Activated CD4-positive, alpha-beta T cell treated with anti-CD3 and anti-CD28 coated beads, Interleukin-2, amount 50 U/mL, for 48 hours (primary cell): ENCODE measurements at regions not wholly inside any gene's neighbourhood (a gene's known extent, or its start where the extent isn't known, plus 50 kb on each side); places are given as distances from the start of the nearest gene placed in this dataset.

Experiments used
- DNase-seq, 2 experiments: peaks; one replicate each; pipeline ENCODE4 v3.0.0-alpha.2; 2020

DNA sequence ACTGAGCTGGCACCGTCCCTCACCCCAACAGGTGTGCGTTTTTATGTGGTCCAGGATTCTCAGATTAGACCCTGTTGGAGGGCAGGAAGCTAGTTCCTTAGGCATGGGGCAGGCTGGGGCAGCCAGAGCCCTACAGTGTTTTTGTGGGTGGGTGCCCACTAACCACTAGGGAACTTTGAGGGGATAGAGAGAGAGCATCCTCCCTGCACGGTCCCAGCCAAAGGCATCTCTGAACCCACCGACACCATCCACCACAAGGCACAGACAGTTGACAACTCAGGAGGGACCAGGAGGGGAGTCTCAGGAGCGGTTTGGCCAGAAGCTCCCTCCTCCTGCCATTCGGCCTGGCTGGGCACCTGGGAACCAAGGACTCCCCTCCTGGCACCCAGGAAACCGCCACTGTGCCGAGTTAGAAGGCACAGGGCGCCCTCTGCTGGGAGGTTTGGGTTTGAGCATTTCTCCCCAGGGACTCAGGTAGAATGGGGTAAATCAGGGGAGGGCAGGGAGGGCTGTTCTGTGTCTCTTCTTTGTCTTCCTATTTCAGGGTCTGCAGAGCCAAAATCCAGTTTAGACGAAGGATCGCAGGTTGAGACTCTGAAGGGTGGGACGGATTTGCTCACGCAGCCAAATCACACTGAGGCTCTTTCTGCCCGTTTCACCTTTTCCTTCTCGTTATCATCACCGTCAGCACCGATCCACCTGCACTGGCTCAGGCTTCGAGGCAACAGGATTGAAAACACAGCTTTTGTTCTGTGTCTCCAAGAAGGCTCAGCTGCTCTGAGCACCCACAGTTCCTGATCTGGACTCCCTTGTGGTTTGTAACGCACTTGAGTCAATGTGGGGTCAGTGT lies 84.8 kb upstream of the COL13A1 start:
- peak; percentile 74 to 77 for DNase-seq

DNA sequence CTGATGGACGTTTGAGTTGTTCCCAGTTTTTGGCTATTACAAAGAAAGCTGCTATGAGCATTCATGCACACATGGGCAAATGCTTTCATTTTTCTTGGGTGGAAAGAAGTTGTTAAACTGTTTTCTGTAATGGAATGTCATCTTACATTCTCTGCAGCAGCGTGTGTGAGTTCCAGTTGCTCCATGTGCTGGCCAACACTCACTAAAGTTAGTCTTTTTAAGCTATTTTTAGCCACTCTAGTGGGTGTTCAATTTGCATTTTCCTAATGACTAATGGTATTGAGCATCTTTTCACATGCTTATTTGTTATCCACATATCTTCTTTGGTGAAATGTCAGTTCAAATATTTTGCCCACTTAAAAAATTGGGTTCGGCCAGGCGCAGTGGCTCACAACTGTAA lies 82.8 kb upstream of the COL13A1 start:
- no peak for DNase-seq

DNA sequence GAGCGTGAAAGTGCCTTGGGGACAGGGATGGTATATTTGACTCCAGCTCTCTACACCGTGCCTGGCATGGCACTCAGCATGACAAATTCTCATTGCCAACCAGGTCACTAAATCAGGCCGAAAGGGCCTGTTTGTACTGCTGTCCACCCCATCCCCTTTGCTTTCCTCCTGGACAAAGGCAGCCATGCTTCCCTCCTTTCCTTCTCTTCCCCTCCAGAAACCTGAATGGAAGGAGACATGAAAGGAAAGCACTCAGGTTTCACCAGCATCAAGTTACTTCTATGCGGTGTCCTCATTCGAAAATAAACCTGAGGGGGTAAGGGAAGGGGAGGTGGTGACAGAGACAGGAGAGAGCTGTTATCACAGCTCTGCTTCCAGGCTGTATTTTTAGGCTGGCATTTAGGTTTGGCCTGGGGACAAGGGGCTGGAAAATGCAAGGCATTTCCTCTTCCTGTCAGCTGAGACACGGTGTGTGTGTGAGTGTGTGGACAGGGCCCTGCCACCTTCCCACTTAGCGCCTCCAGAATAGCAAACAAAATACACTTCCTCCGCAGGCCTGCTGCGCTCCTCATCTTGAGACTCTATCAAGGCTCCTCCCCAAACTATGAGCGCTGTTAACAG lies 79.9 kb upstream of the COL13A1 start:
- DNase-seq: no peak

DNA sequence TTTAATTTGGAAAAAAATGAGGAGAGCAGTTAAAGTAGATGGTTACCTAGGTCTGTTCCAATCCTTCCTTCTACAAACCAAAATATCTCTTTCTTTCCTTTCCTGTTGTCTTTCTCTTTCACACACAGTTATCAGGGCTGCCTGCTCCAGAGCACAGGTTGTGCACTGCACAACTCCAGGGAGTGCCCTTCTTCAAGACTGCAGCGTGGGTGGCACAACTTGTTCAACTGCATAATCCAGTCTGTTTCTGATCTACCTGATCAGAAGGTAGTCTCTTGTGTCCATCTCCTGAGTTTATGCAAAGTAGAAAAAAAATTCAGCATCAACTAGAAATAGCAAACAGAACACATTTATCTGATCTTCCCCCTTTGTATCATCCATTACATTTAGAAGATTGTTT lies 78.1 kb upstream of the COL13A1 start:
- DNase-seq: no peak

DNA sequence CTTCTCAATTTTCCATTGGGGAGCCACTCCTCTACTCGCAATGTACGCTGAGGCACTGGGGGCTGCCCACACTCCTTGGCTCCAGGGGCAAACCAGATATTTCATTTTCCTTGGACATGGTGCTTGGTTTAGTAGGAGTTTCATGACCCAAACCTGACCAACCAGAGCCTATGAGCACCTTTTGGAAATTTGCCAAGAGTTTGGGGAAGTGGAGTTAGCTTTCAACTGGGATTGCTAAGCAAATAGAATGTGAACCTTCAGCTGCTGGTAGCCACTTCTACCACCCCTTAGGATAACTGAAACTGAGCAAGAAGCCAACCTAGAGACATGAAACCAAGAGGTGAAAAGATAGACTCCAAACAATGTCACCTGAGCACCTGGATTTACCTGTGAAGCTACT lies 74.9 kb upstream of the COL13A1 start:
- DNase-seq: no peak

DNA sequence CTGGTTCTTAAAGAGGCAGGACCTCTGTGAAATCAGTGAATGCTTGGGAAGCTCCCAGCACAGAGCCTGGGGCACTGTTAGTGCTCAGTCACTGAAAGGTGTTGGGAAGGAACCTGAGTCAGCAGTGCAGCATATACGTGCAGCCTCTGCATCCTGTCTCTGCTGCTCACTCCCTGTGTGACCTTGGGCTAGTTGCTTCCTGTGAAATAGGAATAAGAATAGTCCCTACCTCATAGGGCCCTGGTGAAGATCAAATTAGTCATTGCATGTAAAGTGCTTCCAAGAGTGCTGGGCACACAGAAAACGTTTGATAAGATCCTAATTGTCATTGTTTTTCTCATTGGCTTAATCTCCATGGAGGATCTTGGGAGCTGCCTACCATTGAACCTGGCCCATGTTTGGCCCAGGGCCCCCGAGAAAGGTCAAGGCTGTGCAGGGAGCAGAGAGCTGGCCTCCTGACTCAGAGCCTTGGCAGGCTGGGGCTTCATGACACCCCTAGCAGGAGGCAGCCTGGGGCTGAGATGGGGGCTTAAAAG lies 73.3 kb upstream of the COL13A1 start:
- DNase-seq: no peak

DNA sequence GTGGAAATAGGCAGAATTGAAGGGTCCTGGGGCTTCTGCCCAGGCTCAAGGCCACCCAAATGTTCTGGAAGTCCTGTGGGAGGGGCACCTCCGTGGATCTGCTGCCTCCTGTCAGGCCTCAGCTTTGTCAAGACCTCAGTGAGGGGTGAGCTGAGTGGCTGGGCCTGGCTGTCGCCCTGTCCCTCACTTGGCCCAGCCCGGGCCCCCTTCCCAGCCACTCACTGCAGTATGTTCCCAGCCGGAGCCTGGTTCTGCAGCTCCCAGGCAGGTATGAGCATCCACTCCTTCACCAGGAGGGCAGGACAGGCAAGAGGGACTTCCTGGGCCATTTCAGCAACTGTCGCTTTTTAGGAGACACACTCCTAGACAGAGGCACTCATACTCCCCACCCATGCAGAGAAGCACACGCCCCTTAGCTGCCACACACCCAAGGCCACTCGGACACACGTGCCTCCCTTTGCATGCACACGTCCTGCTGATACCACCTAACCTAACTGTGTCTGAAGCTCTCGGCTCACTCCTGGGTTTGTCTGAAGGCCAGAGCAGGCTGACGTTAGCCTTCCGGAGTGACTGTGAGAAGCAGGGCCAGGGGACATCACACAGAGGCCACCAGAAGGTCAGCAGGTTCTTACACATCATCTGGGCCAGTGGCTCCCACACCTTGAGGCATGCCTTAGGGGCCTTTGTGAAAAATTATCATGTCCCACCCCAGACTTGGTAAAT lies 72.2 kb upstream of the COL13A1 start:
- DNase-seq: no peak

DNA sequence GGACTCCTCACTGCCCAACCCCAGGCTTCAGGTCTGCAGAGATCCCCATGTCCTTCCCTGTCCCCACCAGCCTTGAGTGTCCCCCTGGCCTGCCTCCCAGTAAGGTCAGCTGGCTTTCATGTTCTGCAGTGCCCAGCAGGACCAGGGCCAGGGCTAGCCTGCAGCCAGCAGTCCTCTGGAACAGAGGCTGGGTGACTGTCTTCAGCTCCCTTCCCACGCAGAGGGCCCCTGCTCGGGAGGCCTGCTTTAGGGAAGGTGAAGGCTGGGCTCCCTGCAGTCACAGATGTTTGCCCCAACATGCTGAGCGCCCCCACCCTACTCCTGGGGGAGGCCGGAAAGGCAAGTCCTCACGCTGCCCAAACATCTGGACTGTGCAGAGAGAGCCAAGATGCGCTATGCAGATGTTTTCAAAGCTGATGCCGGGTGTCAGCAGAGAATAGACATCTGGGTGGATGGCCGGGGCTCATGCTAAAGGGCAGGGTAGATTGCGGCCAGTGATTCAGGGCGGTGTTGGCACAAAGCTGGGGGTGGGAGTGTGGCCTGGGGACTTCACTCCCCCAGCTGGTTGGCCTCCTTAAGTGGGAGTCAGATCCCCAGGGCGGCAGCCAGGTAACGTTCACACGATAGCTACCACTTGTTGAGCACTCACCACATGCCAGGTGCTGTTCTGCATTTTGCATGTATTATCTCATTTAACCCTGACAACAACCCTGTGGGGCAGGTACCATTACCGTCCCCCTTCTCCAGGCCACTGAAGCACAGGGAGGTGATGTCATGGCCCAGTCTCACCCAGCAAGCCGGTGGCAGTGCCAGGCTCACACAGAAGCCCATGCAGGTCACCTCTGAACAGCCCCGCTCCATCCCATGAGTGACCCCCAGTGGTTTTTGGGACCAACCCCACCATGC lies 71.2 kb upstream of the COL13A1 start:
- no peak for DNase-seq

DNA sequence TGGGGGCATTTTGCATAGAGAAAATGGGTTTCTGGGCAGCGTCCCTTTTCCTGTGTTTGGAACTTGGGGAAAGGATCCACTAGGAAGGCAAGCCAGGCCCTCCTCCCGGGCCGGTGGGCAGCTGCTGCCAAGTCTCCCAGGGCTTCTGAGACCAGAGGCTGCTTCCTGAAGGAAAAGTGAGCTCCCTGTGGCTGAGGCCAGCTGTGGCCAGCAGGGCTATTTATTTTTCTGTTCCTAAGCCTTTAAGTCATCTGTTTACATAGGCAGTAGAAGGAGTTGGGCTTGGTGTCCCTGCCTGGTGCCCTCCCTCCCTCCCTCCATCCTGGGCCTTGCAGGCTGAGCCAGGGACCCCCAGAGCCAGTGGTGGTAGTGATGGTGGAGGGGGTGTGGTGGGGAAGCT lies 70.5 kb upstream of the COL13A1 start:
- no peak for DNase-seq

DNA sequence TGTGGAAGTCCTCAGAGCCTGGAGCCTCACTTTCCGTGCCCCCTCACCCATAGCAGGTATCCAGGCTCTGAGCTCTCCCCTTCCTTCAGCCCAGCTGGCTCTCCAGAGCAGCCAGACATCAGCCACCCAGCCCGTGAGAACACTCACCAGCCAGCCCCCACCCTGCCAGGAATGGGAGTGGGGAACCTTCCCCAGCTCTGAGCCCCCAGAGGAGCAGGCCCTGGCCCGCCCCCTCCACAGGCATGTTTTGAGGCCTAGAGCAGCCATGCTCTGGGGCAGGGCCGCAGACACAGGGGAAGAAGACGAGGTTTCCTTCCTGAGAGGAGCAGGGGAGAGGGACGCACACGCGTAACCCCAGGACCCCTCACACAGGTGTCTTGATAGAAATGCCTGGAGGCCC lies 70.0 kb upstream of the COL13A1 start:
- no peak for DNase-seq

DNA sequence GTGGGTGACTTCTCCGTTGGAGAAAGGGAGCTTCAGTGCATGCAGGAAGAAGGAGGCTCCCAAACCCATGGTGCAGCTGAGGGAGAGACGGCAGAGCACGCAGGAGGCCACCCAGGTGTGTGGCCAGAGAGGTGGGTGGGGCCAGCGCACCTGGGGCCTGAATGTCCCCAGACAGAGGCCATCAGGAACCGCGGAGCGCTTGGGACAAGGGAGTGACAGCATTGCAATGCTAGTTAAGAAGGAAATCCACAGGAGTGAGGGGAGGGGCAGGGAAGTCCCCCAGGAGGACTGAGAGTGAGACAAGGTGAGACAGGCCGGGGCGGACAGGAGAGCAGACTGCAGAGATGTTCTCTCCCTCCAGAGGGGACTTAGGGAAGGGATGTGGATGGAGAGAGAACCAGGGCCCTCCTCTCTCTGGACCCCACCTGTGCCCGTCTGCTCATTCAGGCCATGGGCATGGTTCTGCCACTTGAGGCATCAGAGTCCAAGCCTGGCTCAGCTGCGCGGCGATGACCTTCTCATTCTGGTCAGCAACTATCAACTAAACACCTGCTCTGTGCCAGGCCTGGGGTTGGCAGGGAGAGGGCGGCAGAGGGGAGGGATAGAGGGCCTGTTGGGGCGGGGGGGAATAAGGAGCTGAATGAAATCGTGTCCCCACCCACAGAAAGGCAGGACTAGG lies 69.4 kb upstream of the COL13A1 start:
- no peak for DNase-seq

DNA sequence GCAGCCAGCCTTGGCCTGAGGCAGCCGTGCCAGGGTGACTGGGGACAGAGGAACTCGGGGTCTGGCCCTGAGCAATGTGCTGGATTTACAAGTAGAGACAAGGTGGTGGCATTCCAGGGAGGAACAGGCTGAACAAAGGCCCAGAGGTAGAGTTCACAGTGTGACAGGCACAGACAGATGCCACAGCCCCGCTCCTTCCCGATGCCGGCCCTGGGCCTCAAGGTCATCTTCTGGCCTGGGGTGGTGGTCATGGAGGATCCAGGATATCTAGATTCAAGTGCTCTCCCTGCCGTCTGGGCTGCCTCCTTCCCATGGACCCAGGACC lies 68.9 kb upstream of the COL13A1 start:
- no peak for DNase-seq

DNA sequence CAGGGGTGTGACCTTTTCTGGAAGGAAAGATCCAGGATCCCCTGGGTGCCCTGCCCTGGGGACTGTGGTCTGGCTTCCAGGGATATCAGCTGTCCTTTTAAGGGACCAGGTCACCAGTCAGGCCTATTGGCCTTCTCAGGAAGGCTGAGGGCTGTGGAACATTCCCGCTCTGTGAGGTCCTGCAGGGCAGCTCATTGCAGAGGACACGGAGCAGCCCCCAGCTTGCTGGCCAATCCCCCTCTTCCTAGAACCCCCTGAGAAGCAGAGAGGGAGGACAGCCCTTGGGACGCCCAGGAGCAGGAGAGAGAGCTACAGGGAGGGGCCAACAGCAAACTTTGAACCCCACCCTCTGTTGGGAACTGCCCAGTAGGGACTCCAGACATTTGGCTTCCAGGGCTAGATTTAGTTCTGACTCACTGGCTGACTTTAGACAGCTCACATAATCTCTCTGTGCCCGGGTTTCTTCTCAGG lies 67.9 kb upstream of the COL13A1 start:
- no peak for DNase-seq

DNA sequence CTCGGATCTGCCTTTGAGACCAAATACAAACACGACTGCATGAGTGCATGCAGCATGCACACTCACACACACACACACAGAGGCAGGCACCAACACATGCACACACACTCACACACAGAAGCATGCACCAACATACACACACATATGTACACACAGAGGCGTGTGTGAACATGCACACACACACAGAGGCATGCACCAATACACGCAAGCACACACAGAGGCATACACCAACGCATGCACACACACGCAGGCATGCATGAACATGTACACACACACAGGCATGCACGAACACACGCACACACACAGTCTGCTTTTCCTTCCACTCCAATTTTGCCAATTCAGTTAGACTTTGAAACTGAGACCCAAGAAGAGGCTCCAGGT lies 67.3 kb upstream of the COL13A1 start:
- DNase-seq: no peak

DNA sequence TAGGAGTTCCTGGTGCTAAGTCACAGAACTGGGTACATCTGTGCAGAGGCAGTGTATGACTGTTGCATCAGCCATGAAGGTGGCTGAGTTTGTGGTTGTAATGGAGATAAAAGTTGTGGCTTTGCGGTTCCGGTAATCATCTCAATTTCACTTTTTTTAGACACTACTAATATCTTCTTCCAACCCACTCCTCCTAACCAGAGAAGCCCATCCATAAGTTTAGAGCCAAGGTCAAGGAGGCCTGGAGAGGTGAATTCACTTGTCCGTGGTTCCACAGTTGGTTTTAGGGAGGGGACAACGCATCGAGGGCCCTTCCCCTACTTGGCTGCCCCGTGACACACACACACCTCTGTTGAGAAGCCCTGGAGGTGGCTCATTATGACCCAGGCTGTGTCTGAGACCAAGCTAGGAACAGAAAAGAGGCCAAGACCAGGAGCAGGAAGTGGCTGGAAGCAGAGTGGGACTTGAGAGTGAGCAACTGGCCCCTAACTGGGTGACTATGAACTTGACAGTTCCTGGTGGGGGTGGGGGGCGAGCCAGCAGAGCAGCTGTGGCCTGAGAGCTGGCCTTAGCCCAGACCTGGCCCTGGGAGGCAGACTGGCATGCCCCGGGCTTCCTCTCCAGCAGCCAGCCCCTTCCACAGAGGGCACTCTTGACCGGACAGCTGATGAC lies 66.8 kb upstream of the COL13A1 start:
- peak; percentile 14 to 18 for DNase-seq

DNA sequence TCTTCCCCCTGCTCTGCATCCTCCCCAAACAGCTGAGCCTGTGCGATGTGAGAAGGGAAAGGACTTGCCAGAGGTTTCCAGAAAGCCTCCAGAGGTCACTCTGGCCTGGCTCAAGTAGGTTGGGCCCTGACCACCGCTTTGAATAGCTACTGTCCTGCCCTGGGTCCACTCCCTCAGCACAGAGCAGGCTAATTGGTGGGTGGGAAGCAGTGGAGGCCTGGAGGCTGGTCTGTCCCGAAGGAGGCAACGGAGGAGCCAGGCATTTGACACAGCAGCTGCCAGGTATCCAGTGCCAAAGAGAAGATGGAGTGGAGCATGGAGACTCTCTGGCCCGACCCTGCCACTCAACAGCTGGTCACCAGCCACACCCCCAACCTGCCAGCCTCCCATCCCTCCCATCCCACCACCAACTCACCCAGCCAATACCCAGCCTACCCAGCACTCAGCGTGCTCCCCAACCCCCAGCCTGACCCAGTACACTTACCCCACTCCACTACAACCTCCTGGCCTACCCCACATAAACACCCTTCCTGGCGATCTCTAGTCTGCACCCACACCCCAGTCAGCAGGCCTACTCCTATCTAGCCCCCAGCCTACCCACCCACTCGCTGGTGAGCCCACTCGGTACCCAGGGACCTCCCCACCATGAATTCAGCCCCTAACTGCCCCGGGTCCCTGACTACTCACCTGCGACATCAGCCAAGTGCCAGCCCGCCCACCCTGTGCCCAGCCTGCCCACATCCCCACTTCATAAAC lies 64.6 kb upstream of the COL13A1 start:
- DNase-seq: no peak

DNA sequence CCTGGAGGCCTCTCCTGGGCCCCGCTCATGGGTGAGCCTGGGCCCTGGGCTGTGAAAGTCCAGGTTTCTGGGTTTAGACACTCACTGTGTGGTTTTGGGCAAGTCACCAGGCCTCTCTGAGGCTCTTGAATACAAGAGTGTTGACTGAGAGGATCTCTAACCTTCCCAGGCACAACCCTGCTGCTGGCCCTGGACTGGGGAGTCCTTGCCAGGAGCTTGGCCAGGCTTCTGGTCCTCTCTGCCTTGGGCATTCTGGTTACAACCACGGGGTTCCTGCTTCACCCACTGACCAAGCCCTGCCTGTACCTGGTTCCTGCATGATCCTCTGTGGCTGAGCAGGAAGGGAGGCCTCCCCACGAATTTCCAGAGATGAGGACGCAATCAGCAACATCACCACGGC lies 63.6 kb upstream of the COL13A1 start:
- DNase-seq: no peak

DNA sequence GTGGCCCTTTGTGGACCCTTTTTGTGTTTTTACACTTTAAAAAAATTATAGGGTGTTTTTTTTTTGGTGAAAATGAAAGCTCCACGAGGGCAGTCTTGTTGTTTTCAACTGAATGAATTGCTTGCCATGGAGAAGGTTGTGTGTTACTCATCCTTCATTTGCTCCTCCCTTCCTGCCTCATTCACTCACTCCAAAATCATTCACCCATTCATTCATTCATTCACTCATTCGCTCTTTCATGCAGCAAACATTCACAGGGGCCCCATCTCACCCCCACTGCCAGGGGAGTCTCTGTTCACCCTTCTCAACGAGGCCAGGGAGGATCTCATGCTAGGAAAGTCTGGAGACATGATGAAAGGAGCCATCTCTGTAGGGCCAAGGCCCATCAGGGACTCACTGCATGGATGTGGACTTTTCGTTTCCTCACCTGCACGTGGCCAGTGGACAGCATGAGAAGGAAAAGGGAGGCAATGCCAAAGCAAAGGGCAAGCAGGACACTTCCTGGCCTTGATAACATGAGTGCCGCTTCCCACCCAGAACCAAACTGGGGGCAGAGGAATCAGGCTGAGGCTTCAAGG lies 62.8 kb upstream of the COL13A1 start:
- no peak for DNase-seq

DNA sequence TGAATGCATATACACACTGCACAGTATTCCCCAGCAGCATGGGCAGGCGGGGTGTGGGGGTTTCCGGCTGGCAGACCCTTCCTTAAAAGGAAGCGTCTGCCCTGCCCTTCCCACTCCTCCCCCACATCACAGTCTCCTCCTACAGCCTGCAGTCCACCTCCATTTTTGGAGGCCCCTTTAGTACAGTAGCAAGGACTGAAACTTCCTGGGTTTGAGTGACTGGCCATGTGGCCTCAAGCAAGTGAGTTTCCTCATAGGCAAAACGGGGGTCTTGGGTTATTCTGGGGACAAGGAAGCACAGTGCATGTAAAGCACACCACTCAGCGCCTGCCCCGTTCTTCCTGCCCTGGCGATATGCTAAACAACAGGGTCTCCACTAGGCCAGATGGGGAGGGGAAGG lies 62.1 kb upstream of the COL13A1 start:
- no peak for DNase-seq

DNA sequence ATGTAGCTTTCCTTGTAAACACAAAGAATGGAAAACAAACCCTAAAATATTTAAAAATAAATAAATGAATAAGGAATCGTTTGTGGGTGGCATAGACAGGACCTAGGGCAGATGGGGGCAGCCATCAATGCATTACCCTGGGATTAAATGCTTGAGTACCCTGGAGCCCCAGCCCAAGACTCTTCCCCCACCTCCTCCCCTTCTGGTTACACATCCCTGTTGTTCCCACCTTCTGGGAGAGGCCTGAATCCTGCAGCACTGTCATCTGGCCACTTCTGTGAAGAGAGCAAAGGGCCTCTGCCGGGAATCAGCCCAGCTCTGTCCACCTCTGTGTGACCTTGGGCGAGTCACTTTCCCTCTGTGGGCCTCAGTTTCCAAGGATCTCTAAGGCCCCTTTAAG lies 61.6 kb upstream of the COL13A1 start:
- DNase-seq: no peak
